ENCODE measurements at regions not wholly inside any gene's neighbourhood (a gene's known extent, or its start where the extent isn't known, plus 50 kb on each side); places are given as distances from the start of the nearest gene placed in this dataset.

DNA sequence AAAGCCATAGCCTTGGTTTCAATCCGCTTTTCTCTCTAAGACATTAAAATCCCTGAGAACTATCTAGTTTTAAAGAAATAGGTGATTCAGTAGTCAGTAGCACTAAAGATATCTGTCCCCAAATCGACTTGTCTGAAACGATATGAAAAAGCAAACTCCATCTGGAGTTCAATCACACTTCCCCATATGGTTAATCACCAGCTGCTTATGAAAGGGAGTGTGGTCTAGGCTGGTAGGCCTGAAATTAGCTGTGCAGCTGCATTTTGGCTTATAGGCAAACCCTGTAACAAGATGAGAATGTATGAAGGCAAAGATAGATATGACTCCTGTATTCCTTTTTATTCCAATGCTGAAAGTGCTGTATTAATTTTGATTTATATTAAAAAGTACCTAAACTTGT is 65.9 kb downstream of the DMRTA1 start:
- TF ChIP-seq, protein P1, sequence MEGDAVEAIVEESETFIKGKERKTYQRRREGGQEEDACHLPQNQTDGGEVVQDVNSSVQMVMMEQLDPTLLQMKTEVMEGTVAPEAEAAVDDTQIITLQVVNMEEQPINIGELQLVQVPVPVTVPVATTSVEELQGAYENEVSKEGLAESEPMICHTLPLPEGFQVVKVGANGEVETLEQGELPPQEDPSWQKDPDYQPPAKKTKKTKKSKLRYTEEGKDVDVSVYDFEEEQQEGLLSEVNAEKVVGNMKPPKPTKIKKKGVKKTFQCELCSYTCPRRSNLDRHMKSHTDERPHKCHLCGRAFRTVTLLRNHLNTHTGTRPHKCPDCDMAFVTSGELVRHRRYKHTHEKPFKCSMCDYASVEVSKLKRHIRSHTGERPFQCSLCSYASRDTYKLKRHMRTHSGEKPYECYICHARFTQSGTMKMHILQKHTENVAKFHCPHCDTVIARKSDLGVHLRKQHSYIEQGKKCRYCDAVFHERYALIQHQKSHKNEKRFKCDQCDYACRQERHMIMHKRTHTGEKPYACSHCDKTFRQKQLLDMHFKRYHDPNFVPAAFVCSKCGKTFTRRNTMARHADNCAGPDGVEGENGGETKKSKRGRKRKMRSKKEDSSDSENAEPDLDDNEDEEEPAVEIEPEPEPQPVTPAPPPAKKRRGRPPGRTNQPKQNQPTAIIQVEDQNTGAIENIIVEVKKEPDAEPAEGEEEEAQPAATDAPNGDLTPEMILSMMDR (conservative IDR thresholded peaks at IDR 0.05 in 1 of 2, IDR thresholded peaks at IDR 0.05 in 1 of 2; ENCODE audit: extremely low read depth in 1 of 2, insufficient read depth in 1 of 2, low read depth in 1 of 2, low read length in 2 of 2), result no peak
- TF ChIP-seq EZH2 (IDR thresholded peaks at IDR 0.05; ENCODE audit: borderline replicate concordance, low read length), result no peak
